H9 (cell line): ENCODE measurements at regions not wholly inside any gene's neighbourhood (a gene's known extent, or its start where the extent isn't known, plus 50 kb on each side); places are given as distances from the start of the nearest gene placed in this dataset.

ENCODE experiments used
- DNase-seq: peaks from one replicate; pipeline ENCODE4 v3.0.0-alpha.2; 2017
- H2AFZ ChIP-seq: one replicate; pipeline ENCODE4 v1.6.1; 2013; ENCODE audit warnings: mild to moderate bottlenecking, low read length, control low read depth, moderate library complexity
- H2AK5ac ChIP-seq: 2 replicates; pipeline ENCODE4 v1.6.1; 2013; ENCODE audit warnings: low read length, control low read depth, mixed read lengths; ENCODE audit not compliant: insufficient read length
- H2BK120ac ChIP-seq: one replicate; pipeline ENCODE4 v1.6.1; 2013; ENCODE audit warnings: low read depth, mild to moderate bottlenecking, low read length, control low read depth, inconsistent platforms; ENCODE audit not compliant: poor library complexity, severe bottlenecking
- H2BK12ac ChIP-seq: 2 replicates; pipeline ENCODE4 v1.6.1; 2013; ENCODE audit warnings: low read length, control low read depth, mixed read lengths, low read depth; ENCODE audit not compliant: insufficient read length
- H2BK15ac ChIP-seq: 2 replicates; pipeline ENCODE4 v1.6.1; 2013; ENCODE audit warnings: low read depth, low read length, control low read depth
- H2BK20ac ChIP-seq: one replicate; pipeline ENCODE4 v1.6.1; 2013; ENCODE audit warnings: low read depth, mild to moderate bottlenecking, low read length, control low read depth, inconsistent platforms; ENCODE audit not compliant: poor library complexity, severe bottlenecking
- H2BK5ac ChIP-seq: 2 replicates; pipeline ENCODE4 v1.6.1; 2013; ENCODE audit warnings: low read length, control low read depth, mixed read lengths; ENCODE audit not compliant: insufficient read length
- H3K14ac ChIP-seq: 2 replicates; pipeline ENCODE4 v1.6.1; 2013; ENCODE audit warnings: low read length, control low read depth; ENCODE audit not compliant: insufficient read depth
- H3K18ac ChIP-seq: 2 replicates; pipeline ENCODE4 v1.6.1; 2013; ENCODE audit warnings: low read depth, mild to moderate bottlenecking, mixed read lengths, low read length, control low read depth; ENCODE audit not compliant: insufficient read length
- H3K23ac ChIP-seq: 2 replicates; pipeline ENCODE4 v1.6.1; 2013; ENCODE audit warnings: low read length, control low read depth, mixed read lengths, low read depth; ENCODE audit not compliant: insufficient read length
- H3K23me2 ChIP-seq: 2 replicates; pipeline ENCODE4 v1.6.1; 2013; ENCODE audit warnings: low read depth, mild to moderate bottlenecking, mixed read lengths, low read length, control low read depth; ENCODE audit not compliant: insufficient read length, poor library complexity, severe bottlenecking
- H3K27ac ChIP-seq: 2 replicates; pipeline ENCODE4 v1.5.1; 2013; ENCODE audit warnings: low read length, control low read depth, mixed read lengths, low read depth; ENCODE audit not compliant: insufficient read length
- H3K27me3 ChIP-seq: 2 replicates; pipeline ENCODE4 v1.6.1; 2013; ENCODE audit warnings: low read length, control low read depth, inconsistent platforms; ENCODE audit not compliant: insufficient read depth
- H3K4ac ChIP-seq: 2 replicates; pipeline ENCODE4 v1.6.1; 2013; ENCODE audit warnings: low read depth, mild to moderate bottlenecking, control low read depth, inconsistent platforms, low read length, moderate library complexity
- H3K4me1 ChIP-seq: 2 replicates; pipeline ENCODE4 v1.6.1; 2013; ENCODE audit warnings: low read length, control low read depth, inconsistent platforms; ENCODE audit not compliant: insufficient read depth
- H3K4me2 ChIP-seq: 2 replicates; pipeline ENCODE4 v1.6.1; 2013; ENCODE audit warnings: low read length, control low read depth, mixed read lengths; ENCODE audit not compliant: insufficient read length, insufficient read depth
- H3K56ac ChIP-seq: 2 replicates; pipeline ENCODE4 v1.6.1; 2013; ENCODE audit warnings: low read depth, mild to moderate bottlenecking, mixed read lengths, low read length, control low read depth; ENCODE audit not compliant: insufficient read length
- H3K79me1 ChIP-seq: 2 replicates; pipeline ENCODE4 v1.6.1; 2013; ENCODE audit warnings: low read depth, mild to moderate bottlenecking, moderate library complexity, low read length, control low read depth, inconsistent platforms; ENCODE audit not compliant: insufficient read depth, poor library complexity, severe bottlenecking
- H3K79me2 ChIP-seq: 2 replicates; pipeline ENCODE4 v1.6.1; 2013; ENCODE audit warnings: low read length, control low read depth, inconsistent platforms; ENCODE audit not compliant: insufficient read depth
- H3K9ac ChIP-seq: 2 replicates; pipeline ENCODE4 v1.6.1; 2013; ENCODE audit warnings: low read length, control low read depth, mixed read lengths; ENCODE audit not compliant: insufficient read length; ENCODE audit errors: extremely low read depth
- H3K9me3 ChIP-seq: one replicate; pipeline ENCODE4 v1.6.1; 2013; ENCODE audit warnings: low read depth, low read length, inconsistent platforms; ENCODE audit not compliant: control insufficient read depth
- H3T11ph ChIP-seq: one replicate; pipeline ENCODE4 v1.6.1; 2013; ENCODE audit warnings: mild to moderate bottlenecking, low read length, control low read depth, inconsistent platforms
- H4K20me1 ChIP-seq: one replicate; pipeline ENCODE4 v1.6.1; 2013; ENCODE audit not compliant: control insufficient read depth, insufficient read length, insufficient read depth
- H4K5ac ChIP-seq: 2 replicates; pipeline ENCODE4 v1.6.1; 2013; ENCODE audit warnings: low read depth, mild to moderate bottlenecking, mixed read lengths, low read length, control low read depth; ENCODE audit not compliant: insufficient read length
- H4K8ac ChIP-seq: replicated peaks from 2 replicates; pipeline ENCODE4 v1.6.1; 2013; ENCODE audit warnings: low read length, control low read depth, mixed read lengths, low read depth; ENCODE audit not compliant: insufficient read length
- H4K91ac ChIP-seq: 2 replicates; pipeline ENCODE4 v1.6.1; 2013; ENCODE audit warnings: low read depth, mild to moderate bottlenecking, moderate library complexity, mixed read lengths, low read length, control low read depth; ENCODE audit not compliant: insufficient read length
- H3K27ac Mint-ChIP-seq, 3 experiments: 2 replicates in 2 of 3; 3 replicates in 1 of 3; pipeline ENCODE4 v1.8.0; 2020 to 2021; ENCODE audit warnings: mixed read lengths in 3 of 3, mild to moderate bottlenecking in 1 of 3, moderate library complexity in 1 of 3
- H3K27me3 Mint-ChIP-seq: 2 replicates; pipeline ENCODE4 v1.8.0; 2021; ENCODE audit warnings: low read depth, mild to moderate bottlenecking, moderate library complexity, mixed read lengths
- H3K36me3 Mint-ChIP-seq, 3 experiments: 2 replicates in 2 of 3; 3 replicates in 1 of 3; pipeline ENCODE4 v1.8.0; 2020 to 2021; ENCODE audit warnings: low read depth in 3 of 3, mixed read lengths in 3 of 3; ENCODE audit not compliant: insufficient read depth in 1 of 3
- H3K4me1 Mint-ChIP-seq, 2 experiments: 2 replicates each; pipeline ENCODE4 v1.8.0; 2020; ENCODE audit warnings: mixed read lengths in 2 of 2
- H3K4me3 Mint-ChIP-seq, 2 experiments: 2 replicates in 1 of 2; 3 replicates in 1 of 2; pipeline ENCODE4 v1.8.0; 2020 to 2021; ENCODE audit warnings: mild to moderate bottlenecking in 2 of 2, mixed read lengths in 2 of 2, moderate library complexity in 1 of 2
- H3K9me3 Mint-ChIP-seq, 2 experiments: 2 replicates in 1 of 2; 3 replicates in 1 of 2; pipeline ENCODE4 v1.8.0; 2020; ENCODE audit warnings: mild to moderate bottlenecking in 2 of 2, mixed read lengths in 2 of 2, moderate library complexity in 1 of 2
- CTCF ChIP-seq: fragments of 200-600 bp; sonication (generic); conservative IDR thresholded peaks from 3 replicates; pipeline ENCODE4 v1.8.0; 2021; ENCODE audit warnings: antibody characterized with exemption, mild to moderate bottlenecking
- WGBS: extraction: QIAGEN DNeasy Blood & Tissue Kit; methylation state at CpG from one replicate; pipeline ENCODE4 v1.1.7; 2013; ENCODE audit warnings: missing lambda C conversion rate, low lambda C conversion rate, mixed read lengths; ENCODE audit not compliant: insufficient read length; ENCODE audit errors: extremely low coverage; 5-methylcytosine and 5-hydroxymethylcytosine counted together

GRCh38 chr1:5648410-5649165, 343.6 kb downstream of the NPHP4 start:
- peak; percentile 4 for DNase-seq
- Histone ChIP-seq H3K9ac (no peak overlapping the region), H4K8ac (no peak overlapping the region), H3K27ac (no peak overlapping the region), H3K56ac (no peak overlapping the region), H2BK20ac (no peak overlapping the region), H3K4me1 (peaks cover 5% of the 10 kb centered on the region; the same call in 1 of the 2 replicates), H3K23ac (no peak overlapping the region), H4K91ac (no peak overlapping the region), H2BK120ac (no peak overlapping the region), H3K4me2 (no peak overlapping the region), H3K9me3 (no peaks in the 10 kb centered on the region), H4K5ac (no peak overlapping the region), H2BK5ac (no peak overlapping the region), H2BK15ac (no peak overlapping the region), H3K18ac (no peak overlapping the region), H3K79me2 (no peaks in the 10 kb centered on the region), H4K20me1 (no peaks in the 10 kb centered on the region), H3K27me3 (no peaks in the 10 kb centered on the region), H2BK12ac (no peak overlapping the region), H2AK5ac (no peak overlapping the region), H3K23me2 (no peaks in the 10 kb centered on the region), H3K4ac (no peak overlapping the region), H3T11ph (no peak overlapping the region), H3K14ac (no peak overlapping the region), H3K79me1 (no peaks in the 10 kb centered on the region), H2AFZ (no peak overlapping the region)
- no CpG with 5 or more reads among the region's 10 CpGs for WGBS
- H3K27me3 Mint-ChIP-seq: peaks cover 28% of the 10 kb centered on the region
- H3K4me3 Mint-ChIP-seq: no peak overlapping the region
- H3K4me1 Mint-ChIP-seq: peaks cover 19 to 23% of the 10 kb centered on the region in 2 experiments
- TF ChIP-seq CTCF: no peak
- H3K27ac Mint-ChIP-seq: no peak overlapping the region
- peaks cover 0 to 5% of the 10 kb centered on the region in 2 experiments; a peak in 2 of 5 replicates for H3K9me3 Mint-ChIP-seq
- H3K36me3 Mint-ChIP-seq: no peaks in the 10 kb centered on the region; a peak in 1 of 7 replicates
